Mucosa of descending colon (tissue), 3 donors: ENCODE measurements at regions not wholly inside any gene's neighbourhood (a gene's known extent, or its start where the extent isn't known, plus 50 kb on each side); places are given as distances from the start of the nearest gene placed in this dataset.
A peak's percentile ranks its signal among the peaks of the same experiment; 100 is the strongest.

Experiments used
- ATAC-seq: fragments of 200-7000 bp; cut with Tn5 transposase; one replicate; pipeline ENCODE4 v1.9.1; 2020; ENCODE audit warnings: mild to moderate bottlenecking, moderate library complexity
- DNase-seq, 3 donors: peaks; one replicate each; pipeline ENCODE4 v3.0.0-alpha.2; 2020
- H3K36me3 ChIP-seq: fragments of 200-600 bp; one replicate; pipeline ENCODE4 v1.8.0; 2021; ENCODE audit warnings: low read depth, mild to moderate bottlenecking
- H3K4me1 ChIP-seq: fragments of 200-600 bp; one replicate; pipeline ENCODE4 v1.8.0; 2021; ENCODE audit warnings: low read depth, mild to moderate bottlenecking
- H3K4me3 ChIP-seq: fragments of 200-600 bp; one replicate; pipeline ENCODE4 v1.8.0; 2021; ENCODE audit warnings: mild to moderate bottlenecking
- H3K9me3 ChIP-seq: fragments of 200-600 bp; one replicate; pipeline ENCODE4 v1.8.0; 2021; ENCODE audit warnings: mild to moderate bottlenecking
- CTCF ChIP-seq: fragments of 200-600 bp; IDR thresholded peaks from one replicate; pipeline ENCODE4 v1.8.0; 2022; ENCODE audit warnings: antibody characterized with exemption, mild to moderate bottlenecking
- intact Hi-C, 2 donors: fragments of 100-400 bp; cut with DNase I in 1 of 2; cut with micrococcal nuclease in 1 of 2; formaldehyde crosslinking; loops; one replicate each; pipeline versions ENCODE4 v1.11.0 to v1.11.1; 2022; cut with DNase I, micrococcal nuclease
- donor health status: DM: no; HTN: no; CAD: no; lungs with moderate emphysema.
- donor health status: DM: no; HTN: no; CAD: no.
- donor health status: DM: no; HTN: yes; CAD: no.

DNA sequence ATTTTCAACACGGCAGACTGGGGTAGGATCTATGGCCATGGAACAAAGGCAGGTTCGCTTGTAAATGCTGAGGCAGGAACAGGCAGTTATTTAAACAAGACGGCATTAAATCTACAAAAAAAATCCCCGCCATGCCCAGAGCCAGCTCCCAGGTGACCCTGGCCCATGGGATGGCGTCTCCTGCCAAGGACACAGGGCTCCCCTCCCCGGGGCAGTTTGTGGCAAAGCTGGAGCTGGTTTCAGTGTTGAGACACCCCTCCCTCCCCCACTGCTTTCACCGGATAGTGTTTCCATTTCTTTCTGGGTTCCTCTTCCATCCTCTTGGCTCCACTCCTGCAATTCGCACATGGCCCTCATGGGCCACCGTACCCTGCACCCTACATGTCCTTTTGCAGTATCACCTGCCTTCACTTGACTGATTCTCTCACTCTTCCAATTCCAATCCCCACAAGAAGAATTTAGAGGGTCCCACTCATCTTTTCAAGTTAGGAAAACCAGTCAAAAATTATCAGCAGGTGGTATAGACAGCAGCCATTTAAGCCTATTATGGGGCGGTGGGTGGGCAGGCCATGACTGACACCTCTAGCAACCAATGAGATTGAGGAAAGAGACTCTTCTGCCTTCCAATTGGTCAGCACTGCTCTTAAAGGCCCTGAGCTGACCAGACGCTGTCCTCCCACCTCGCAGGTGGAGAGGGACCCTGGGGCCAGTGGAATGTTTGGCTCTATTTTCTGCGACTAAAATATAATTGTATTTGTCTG is 52.0 kb downstream of the OLIG1 start:
- Histone ChIP-seq H3K36me3 (no peaks in the 10 kb centered on the region), H3K4me3 (no peak overlapping the region), H3K4me1 (peaks cover 3% of the 10 kb centered on the region), H3K9me3 (no peaks in the 10 kb centered on the region)
- intact Hi-C loops: no loop called here
- ATAC-seq: no peak
- TF ChIP-seq CTCF: no peak
- no peak for DNase-seq

DNA sequence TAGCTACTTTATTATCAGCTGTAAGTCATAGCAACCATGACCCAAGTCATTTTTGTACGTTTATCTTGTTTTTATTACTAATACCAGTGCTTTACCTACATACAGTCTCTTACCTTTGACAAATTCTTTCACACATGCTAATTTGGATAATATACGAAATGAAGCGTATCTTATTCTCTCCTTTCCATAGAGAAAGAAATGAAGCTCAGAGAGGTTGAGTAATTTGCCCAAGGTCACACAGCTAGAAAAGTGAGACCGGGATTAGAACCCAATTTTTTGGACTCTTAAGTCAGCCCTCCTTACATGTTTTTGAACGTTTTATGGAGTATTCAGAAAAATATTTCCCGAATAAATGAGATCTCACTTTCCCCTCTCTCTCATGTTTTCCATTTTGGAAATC is 52.6 kb downstream of the OLIG1 start:
- ATAC-seq: no peak

GRCh38 chr21:33123374-33124123 is 53.6 kb downstream of the OLIG1 start:
- peaks cover 3% of the 10 kb centered on the region for H3K4me1 ChIP-seq
- no peak for ATAC-seq
- no peak for TF ChIP-seq CTCF
- no peak overlapping the region for H3K4me3 ChIP-seq
- H3K36me3 ChIP-seq: no peaks in the 10 kb centered on the region
- intact Hi-C loops: no loop called here
- no peaks in the 10 kb centered on the region for H3K9me3 ChIP-seq
- no peak for DNase-seq

More for the DNA sequence above, 52.6 kb downstream of the OLIG1 start:
- Histone ChIP-seq H3K9me3 (no peaks in the 10 kb centered on the region), H3K4me1 (peaks cover 3% of the 10 kb centered on the region), H3K36me3 (no peaks in the 10 kb centered on the region), H3K4me3 (no peak overlapping the region)
- no peak for TF ChIP-seq CTCF
- no peak for DNase-seq
- intact Hi-C loops: no loop called here

GRCh38 chr21:33124889-33125288 is 54.9 kb downstream of the OLIG1 start:
- H3K36me3 ChIP-seq: no peaks in the 10 kb centered on the region
- H3K4me1 ChIP-seq: peaks cover 3% of the 10 kb centered on the region
- TF ChIP-seq CTCF: no peak
- intact Hi-C loops: no loop called here
- DNase-seq (peak in 1 of 3 donors; percentile 17), ATAC-seq (no peak)
- no peaks in the 10 kb centered on the region for H3K9me3 ChIP-seq
- no peak overlapping the region for H3K4me3 ChIP-seq

GRCh38 chr21:33125680-33126375 is 55.9 kb downstream of the OLIG1 start:
- no peaks in the 10 kb centered on the region for H3K9me3 ChIP-seq
- intact Hi-C loops: no loop called here
- no peak overlapping the region for H3K4me3 ChIP-seq
- ATAC-seq (no peak), DNase-seq (no peak)
- peaks cover 3% of the 10 kb centered on the region for H3K4me1 ChIP-seq
- TF ChIP-seq CTCF: no peak
- no peaks in the 10 kb centered on the region for H3K36me3 ChIP-seq
